GM12892 (cell line): ENCODE measurements at regions not wholly inside any gene's neighbourhood (a gene's known extent, or its start where the extent isn't known, plus 50 kb on each side); places are given as distances from the start of the nearest gene placed in this dataset.

ENCODE experiments used
- POLR2A ChIP-seq: IDR thresholded peaks from 2 replicates; pipeline ENCODE4 v1.6.1; 2011; ENCODE audit warnings: low read depth, low read length, control low read depth
- TAF1 ChIP-seq: IDR thresholded peaks from 2 replicates; pipeline ENCODE4 v1.6.1; 2011; ENCODE audit warnings: low read depth, mild to moderate bottlenecking, control low read depth, low read length, borderline replicate concordance

- no peak for TF ChIP-seq POLR2A
- no peak for TF ChIP-seq TAF1
Observed at GRCh38 chr10:125502276-125502675, 180.7 kb downstream of the TEX36 start.
